ENCODE measurements at regions not wholly inside any gene's neighbourhood (a gene's known extent, or its start where the extent isn't known, plus 50 kb on each side); places are given as distances from the start of the nearest gene placed in this dataset.

DNA sequence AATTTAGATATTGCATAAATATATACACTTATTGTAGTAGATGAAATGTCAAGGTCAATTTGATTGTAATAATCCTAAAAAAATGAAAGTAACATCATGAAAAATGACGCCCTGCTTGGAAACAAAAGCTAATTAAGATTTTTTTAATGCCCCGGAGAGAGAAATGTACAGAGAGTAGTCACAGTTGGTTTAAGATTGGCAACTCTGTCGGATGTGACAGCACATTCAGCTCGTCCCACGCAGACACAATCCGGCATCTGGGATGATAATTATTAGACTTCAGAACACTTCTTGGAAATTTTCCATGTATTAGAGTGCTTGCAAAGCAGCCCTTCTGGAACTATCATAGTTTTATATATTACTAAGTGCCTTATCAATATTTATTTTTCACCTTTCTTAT lies 478.0 kb downstream of the PDHA2 start:
- Histone ChIP-seq H3K4me2 (ENCODE audit: control insufficient read depth, insufficient read depth) (no peak overlapping the region), H3K27me3 (replicated peaks in 1 of 2; ENCODE audit: control insufficient read depth in 2 of 2, insufficient read depth in 2 of 2, low read length in 1 of 2) (no peaks in the 10 kb centered on the region), H3K4me3 (no peak overlapping the region), H4K20me1 (ENCODE audit: control insufficient read depth, insufficient read depth) (no peaks in the 10 kb centered on the region), H3K4me1 (ENCODE audit: control insufficient read depth, insufficient read depth, low read length) (no peaks in the 10 kb centered on the region), H3K9me3 (replicated peaks; ENCODE audit: control insufficient read depth, insufficient read depth, low read length) (no peaks in the 10 kb centered on the region), H3K9ac (ENCODE audit: control insufficient read depth, insufficient read depth, low read length) (no peak overlapping the region), H3K36me3 (ENCODE audit: control insufficient read depth in 2 of 2, insufficient read depth in 2 of 2, low read length in 1 of 2) (no peaks in the 10 kb centered on the region), H2AFZ (ENCODE audit: control insufficient read depth, low read depth, low read length) (no peak overlapping the region), H3K79me2 (ENCODE audit: control insufficient read depth, insufficient read depth, low read length) (no peaks in the 10 kb centered on the region), H3K27ac (ENCODE audit: control insufficient read depth, insufficient read depth) (no peak overlapping the region)
- ChIA-PET RAD21 (ENCODE audit: unreplicated experiment) (no interaction called here), POLR2A (no interaction called here), SMC1A (ENCODE audit: uncharacterized antibody, unreplicated experiment) (no interaction called here), CTCF (interaction anchor here (0.6 kb wide), 1 partner anchor 30 kb away, joined by 3 read pairs; no protein-coding TSS in a partner anchor)
- 40% methylated on average over 6 of the region's 6 CpGs for WGBS (ENCODE audit: insufficient coverage, insufficient replicate concordance, low lambda C conversion rate, missing lambda C conversion rate)
- BruUV-seq (replicated peaks): no TSS peak
- no peak for DNase-seq (ENCODE audit: low read depth, low spot score)
- intact Hi-C loops (cut with micrococcal nuclease; ENCODE audit: unreplicated experiment) (no loop called here), in situ Hi-C loops (cut with MboI) (no loop called here)
- no peak for ATAC-seq
- no peak for FAIRE-seq
- TF ChIP-seq MTA3 (IDR thresholded peaks at IDR 0.05; ENCODE audit: borderline replicate concordance, low read length): no peak
- no peak for TF ChIP-seq CTCF (IDR thresholded peaks at IDR 0.05 in 2 of 3, conservative IDR thresholded peaks at IDR 0.05 in 1 of 3; ENCODE audit: control insufficient read depth in 2 of 3, extremely low read depth in 1 of 3, insufficient read depth in 1 of 3, low read depth in 3 of 3, low read length in 3 of 3)
- TF ChIP-seq POLR2AphosphoS2 (IDR thresholded peaks at IDR 0.05; ENCODE audit: low read depth, low read length): no peak
- TF ChIP-seq, protein P1, sequence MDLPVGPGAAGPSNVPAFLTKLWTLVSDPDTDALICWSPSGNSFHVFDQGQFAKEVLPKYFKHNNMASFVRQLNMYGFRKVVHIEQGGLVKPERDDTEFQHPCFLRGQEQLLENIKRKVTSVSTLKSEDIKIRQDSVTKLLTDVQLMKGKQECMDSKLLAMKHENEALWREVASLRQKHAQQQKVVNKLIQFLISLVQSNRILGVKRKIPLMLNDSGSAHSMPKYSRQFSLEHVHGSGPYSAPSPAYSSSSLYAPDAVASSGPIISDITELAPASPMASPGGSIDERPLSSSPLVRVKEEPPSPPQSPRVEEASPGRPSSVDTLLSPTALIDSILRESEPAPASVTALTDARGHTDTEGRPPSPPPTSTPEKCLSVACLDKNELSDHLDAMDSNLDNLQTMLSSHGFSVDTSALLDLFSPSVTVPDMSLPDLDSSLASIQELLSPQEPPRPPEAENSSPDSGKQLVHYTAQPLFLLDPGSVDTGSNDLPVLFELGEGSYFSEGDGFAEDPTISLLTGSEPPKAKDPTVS (IDR thresholded peaks at IDR 0.05; ENCODE audit: low read depth, low read length): no peak
- TF ChIP-seq ZNF622 (IDR thresholded peaks at IDR 0.05): no peak
- TF ChIP-seq YBX1 (IDR thresholded peaks at IDR 0.05): no peak
- no peak for TF ChIP-seq BACH1 (IDR thresholded peaks at IDR 0.05; ENCODE audit: borderline replicate concordance)
- TF ChIP-seq SMC3 (IDR thresholded peaks at IDR 0.05; ENCODE audit: borderline replicate concordance, low read length): no peak
- no peak for TF ChIP-seq LARP7 (IDR thresholded peaks at IDR 0.05)
- no peak for TF ChIP-seq ZBED1 (IDR thresholded peaks at IDR 0.05; ENCODE audit: borderline replicate concordance)
- no peak for TF ChIP-seq POLR2AphosphoS5 (IDR thresholded peaks at IDR 0.05; ENCODE audit: low read length)
- no peak for TF ChIP-seq USF1 (IDR thresholded peaks at IDR 0.05; ENCODE audit: borderline replicate concordance, extremely low read length, insufficient read depth, low read depth, low read length)
- TF ChIP-seq RCOR1 (conservative IDR thresholded peaks at IDR 0.05; ENCODE audit: low read depth, low read length): no peak
- no peak for TF ChIP-seq GABPA (IDR thresholded peaks at IDR 0.05; ENCODE audit: low read depth)
- TF ChIP-seq, protein P2, sequence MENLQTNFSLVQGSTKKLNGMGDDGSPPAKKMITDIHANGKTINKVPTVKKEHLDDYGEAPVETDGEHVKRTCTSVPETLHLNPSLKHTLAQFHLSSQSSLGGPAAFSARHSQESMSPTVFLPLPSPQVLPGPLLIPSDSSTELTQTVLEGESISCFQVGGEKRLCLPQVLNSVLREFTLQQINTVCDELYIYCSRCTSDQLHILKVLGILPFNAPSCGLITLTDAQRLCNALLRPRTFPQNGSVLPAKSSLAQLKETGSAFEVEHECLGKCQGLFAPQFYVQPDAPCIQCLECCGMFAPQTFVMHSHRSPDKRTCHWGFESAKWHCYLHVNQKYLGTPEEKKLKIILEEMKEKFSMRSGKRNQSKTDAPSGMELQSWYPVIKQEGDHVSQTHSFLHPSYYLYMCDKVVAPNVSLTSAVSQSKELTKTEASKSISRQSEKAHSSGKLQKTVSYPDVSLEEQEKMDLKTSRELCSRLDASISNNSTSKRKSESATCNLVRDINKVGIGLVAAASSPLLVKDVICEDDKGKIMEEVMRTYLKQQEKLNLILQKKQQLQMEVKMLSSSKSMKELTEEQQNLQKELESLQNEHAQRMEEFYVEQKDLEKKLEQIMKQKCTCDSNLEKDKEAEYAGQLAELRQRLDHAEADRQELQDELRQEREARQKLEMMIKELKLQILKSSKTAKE (IDR thresholded peaks at IDR 0.05; ENCODE audit: low read depth, poor library complexity, severe bottlenecking): no peak

All from GM12878 (cell line).